ENCODE measurements at regions not wholly inside any gene's neighbourhood (a gene's known extent, or its start where the extent isn't known, plus 50 kb on each side); places are given as distances from the start of the nearest gene placed in this dataset.

- TF ChIP-seq CTCF (IDR thresholded peaks at IDR 0.05 in 4 of 5, conservative IDR thresholded peaks at IDR 0.05 in 1 of 5) = no peak
- TF ChIP-seq POLR2A (IDR thresholded peaks at IDR 0.05) = no peak
Measured at GRCh38 chr16:5895137-5895536, 797.5 kb upstream of the EEF2KMT start.
